ENCODE measurements at regions not wholly inside any gene's neighbourhood (a gene's known extent, or its start where the extent isn't known, plus 50 kb on each side); places are given as distances from the start of the nearest gene placed in this dataset.

DNA sequence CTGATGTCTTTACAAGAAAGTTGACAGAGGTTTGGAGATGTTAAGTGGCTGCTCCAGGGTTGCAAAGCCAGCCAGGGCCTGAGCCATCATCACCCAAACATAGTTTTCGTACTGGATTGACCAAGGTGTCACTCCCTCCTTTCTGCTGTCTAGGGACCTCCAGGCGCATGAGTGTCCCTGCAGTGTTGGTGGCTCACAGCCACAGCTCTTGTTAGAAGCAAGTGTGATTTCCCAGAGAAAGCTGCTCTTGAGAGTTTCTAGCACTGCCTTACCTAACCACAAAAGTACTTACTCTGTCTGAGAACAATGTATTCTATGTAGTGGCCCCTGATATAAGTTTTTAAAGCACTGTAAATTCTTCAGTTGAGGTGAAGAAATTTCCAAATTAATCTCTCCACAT lies 144.1 kb downstream of the SOX2 start:
- no peak for DNase-seq (ENCODE audit: low read depth, low spot score)

DNA sequence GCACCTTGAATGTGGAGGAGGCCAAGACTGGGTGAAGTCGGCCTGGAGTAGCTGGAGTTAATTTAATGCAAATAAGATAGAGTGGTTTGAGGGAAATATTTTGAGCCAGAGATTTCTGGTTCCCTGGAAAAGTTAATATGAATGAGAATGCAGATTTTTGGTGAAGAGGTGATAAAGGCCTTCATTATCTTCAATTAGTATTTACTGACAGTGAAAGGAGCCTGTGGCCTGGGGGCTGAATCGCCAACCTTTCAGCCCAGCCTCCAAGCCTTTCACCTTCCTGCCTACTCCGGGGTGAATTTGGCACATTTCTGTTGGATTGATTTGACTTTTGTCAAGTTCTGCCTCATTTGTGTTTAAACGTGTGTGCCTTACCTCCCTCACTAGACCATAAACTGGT lies 147.8 kb downstream of the SOX2 start:
- peak; percentile 75 for DNase-seq (ENCODE audit: low read depth, low spot score)

DNA sequence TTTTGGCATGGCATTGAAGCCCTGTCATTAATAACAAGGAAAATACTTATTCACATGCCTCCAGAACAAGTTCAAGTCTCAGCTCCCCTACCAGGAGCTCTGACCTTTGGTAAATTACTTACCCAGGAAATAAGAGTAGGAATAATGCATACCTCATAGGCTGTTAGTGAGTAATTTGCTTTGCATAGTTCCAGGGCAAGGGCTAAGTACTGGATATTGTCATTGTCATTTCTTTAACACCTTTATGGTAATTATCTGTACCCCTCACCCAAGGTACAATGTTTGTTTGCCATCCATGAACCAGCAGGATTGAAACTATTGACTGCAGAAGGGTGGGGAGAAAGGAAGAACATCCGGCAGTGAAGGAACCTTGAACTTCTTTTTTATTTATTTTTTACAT lies 148.5 kb downstream of the SOX2 start:
- no peak for DNase-seq (ENCODE audit: low read depth, low spot score)

DNA sequence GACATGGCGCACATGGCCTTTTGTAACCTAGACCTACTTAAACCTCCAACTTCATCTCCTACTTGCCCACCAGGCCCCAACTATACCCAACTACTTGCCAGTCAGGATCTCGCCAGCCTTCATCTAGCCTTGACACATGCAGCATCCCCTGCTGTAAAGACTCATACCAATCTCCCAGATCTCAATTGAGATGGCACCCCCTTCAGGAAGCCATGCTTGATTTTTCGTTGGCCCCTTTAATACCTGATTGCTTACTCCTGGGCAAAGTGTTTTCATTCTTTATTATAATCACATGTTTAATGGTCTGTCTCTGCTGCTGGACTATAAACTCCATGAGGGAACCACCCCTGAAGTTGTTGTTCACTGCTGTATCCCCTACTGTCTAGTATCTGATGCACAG lies 150.8 kb downstream of the SOX2 start:
- DNase-seq (ENCODE audit: low read depth, low spot score): no peak

DNA sequence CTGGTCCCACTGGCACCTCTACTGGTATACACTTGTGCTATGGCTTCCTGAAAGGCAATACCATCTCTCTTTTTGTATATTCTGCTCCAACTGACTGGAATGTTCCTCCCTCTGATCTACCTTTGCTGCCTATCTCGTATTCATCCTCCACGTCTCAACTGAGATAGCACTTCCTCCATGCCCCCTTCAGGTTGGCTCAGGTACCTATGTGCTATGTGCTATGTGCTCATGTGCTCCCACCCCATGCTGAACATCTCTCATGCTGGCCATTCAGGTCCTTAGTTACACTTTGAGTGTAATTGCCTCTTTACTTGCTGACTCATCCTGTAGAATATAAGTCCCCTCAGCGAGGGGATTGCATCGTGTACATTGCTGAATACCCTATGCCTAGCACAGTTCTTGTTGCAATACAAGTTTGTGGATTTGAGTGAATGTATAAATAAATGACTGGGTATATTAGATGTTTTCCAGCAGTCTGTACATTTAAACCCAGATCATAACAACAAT lies 156.9 kb downstream of the SOX2 start:
- DNase-seq (ENCODE audit: low read depth, low spot score): no peak

DNA sequence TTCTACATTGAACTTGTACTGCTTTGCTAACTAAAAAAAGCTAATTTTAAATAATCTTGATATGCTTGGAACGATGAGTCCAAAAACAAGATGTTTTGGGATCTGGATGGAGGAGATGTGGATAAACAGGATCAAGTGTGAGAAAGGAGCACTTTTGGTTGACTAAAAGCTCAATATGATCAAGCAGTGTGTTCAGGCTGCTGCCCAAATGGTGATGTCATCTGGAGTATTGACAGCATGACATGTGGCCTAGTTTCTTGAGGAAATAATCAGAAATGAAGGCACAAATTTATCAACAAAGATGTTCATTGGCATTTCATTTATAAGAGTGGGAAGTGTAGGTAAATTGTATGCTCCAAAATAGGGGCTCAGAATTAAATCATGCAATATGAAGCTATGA lies 161.2 kb downstream of the SOX2 start:
- DNase-seq (ENCODE audit: low read depth, low spot score): no peak

DNA sequence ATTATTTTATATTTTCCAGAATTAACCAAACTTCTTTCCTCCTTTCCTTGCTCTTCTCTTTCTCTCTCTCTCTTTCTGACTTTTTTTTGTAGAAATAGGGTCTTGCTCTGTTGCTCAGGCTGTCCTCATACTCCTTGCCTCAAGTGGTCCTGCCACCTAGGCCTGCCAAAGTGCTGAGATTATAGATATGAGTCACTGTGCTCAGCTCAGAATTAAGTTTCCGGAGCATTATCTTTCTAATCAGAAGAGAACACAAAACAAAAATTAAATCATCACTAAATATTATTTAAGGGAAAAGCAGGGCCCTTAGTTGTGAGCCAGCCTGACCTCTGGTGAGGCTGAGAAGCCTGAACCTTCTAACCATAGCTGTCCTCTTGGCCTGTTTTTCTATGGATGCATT lies 168.2 kb downstream of the SOX2 start:
- DNase-seq (ENCODE audit: low read depth, low spot score): no peak

DNA sequence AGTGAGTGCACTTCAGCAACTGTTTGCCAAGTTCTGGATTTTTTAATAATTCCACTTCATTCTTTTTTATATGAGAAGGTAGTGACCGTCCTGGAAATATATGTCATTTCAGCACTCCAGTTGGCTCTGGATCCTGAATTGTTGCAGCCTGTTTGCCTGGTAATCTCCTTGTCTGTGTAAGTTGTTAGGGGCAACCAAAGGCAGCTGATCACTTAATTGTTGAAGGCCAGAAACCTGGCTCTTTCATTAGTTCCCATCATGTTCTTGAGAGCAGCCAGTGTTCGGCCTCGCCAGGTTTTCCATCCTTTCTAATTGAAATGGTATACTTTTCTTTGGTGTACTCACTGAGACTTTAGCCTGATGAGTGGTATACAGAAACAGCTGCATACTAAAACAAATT lies 168.6 kb downstream of the SOX2 start:
- peak; percentile 16 for DNase-seq (ENCODE audit: low read depth, low spot score)

DNA sequence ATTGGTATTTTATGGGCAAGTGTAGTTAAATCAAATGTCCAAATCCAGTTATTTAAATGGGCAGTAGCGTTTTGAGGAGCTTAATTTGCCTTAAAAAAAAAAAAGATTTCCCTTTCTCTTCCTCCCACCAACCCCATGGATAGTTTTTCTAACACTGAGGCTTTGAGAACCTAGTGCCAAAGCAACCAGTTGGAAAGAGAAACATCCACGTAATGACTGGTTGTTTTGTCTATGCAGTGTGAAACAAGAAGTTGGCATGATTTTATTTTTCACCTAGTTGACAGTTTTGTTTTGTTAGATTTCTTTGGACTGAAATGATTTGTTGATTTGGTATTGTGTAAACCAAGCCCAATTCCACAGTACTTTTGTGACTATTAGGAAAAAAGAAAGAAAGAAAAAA lies 170.0 kb downstream of the SOX2 start:
- DNase-seq (ENCODE audit: low read depth, low spot score): no peak

DNA sequence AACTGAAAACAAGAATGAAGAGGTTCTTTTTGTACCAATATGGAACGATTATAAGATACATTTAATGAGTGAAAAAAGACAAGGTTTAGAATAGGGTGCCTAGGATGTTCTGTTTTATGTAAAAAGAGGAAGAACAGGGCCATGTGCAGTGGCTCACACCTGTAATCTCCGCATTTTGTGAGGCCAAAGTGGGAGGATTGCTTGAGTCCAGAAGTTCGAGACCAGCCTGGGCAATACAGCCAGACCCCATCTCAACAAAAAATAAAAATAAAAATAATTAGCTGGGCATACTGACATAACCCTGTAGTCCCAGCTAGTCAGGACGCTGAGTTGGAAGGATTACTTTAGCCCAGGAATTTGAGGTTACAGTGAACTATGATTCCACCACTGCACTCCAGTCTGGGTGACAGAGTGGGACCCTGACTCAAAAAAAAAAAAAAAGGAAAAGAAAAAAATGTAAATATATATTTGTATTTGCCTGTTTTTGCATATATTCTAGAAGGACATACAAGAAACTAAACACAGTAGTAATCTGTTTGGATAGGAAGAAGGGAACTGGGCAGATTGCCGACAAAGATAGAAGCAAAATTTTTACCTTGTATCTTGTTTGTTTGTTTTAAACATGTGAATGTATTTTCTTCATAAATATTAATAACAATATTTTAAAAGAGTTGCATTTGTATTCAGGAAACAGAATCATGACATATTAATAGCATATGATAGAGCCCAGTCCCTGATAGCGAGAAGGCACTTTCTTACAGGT lies 174.3 kb downstream of the SOX2 start:
- no peak for DNase-seq (ENCODE audit: low read depth, low spot score)

DNA sequence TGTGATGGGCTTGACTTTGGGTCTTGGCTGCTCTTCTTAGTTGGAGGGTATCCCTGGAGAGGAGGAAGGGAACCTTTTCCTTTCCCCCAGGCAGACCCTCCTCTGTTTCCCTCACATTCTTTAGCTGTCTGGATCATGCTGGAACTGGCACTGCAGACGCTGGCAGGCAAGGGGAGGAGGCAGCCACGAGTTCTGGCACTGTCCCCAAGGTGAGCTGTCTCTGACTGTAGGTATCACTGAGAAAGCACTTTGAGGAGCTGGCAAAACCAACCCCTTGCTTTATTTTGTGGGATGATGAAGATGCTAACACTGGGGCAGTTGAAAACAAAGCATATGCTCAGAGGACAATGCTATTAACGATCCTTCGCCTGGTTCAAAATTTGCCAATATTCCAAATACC lies 175.0 kb downstream of the SOX2 start:
- DNase-seq (ENCODE audit: low read depth, low spot score): no peak

DNA sequence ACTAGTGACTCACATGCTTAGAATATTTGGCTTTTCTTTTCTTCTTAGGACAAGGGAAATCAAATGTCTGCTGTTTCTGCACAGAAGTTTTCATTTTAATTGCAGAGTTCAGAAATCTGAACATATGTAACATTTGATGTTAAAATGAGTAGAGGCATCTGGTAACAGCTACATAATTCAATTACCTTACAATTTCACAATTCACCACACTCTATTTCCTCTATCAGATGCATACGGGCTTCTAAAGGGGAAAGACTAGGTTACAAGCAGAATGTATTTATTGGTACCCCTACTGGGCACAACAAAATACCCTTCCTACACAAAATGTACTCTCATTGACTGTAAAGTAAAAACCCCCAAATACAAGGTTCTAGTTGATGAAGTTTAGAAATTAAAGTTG lies 176.0 kb downstream of the SOX2 start:
- DNase-seq (ENCODE audit: low read depth, low spot score): no peak

DNA sequence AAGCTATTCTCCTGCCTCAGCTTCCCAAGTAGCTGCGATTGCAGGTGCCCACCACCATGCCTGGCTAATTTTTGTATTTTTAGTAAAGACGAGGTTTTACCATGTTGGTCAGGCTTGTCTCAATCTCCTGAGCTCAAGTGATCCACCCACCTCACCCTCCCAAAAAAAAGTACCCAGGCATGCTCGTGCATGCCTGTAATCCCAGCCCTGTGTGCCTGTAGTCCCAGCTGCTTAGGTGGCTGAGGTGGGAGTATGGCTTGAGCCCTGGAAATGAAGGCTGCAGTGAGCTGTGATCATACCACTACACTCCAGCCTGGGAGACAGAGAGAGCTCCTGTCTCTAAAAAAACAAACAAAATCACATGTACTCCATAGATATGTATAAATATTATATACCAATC lies 176.5 kb downstream of the SOX2 start:
- no peak for DNase-seq (ENCODE audit: low read depth, low spot score)

DNA sequence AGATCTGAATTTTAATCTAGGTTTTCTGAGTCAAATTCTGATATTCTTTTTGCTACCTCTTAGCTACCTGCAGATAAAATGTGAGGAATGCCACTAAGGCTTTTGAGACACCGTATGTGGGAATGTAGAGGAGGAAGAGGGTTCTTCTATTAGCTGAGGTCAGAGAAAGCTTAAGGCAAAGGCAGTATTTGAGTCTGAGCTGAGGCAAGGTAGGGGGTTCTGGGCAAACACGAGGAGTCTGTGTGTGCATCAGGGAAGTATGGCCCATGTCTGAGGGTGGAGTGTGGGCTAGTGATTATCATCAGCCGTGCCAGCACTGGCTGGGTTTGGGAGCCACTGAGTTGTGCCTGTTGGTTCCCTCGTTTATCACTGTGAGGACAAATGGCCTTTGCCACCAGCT lies 181.1 kb downstream of the SOX2 start:
- no peak for DNase-seq (ENCODE audit: low read depth, low spot score)

DNA sequence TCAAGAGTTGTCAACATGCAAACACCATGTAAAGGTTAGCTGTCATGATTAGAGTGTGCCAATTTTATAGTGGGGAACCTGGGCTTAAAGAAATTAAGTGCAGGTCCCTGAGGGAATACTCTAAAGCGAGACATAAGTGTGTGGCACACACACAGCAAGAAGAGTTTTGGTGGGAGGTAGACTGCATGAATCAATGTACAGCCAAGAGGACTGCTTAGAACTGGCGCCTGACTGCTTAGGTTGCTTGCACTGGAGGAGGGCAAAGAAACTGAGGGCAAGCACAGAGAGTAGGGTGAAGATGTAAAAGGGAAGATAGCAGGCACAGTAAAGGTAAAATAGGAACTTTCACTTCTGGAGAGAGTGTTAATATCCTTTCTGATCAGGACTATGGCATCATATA lies 184.9 kb downstream of the SOX2 start:
- DNase-seq (ENCODE audit: low read depth, low spot score): no peak

DNA sequence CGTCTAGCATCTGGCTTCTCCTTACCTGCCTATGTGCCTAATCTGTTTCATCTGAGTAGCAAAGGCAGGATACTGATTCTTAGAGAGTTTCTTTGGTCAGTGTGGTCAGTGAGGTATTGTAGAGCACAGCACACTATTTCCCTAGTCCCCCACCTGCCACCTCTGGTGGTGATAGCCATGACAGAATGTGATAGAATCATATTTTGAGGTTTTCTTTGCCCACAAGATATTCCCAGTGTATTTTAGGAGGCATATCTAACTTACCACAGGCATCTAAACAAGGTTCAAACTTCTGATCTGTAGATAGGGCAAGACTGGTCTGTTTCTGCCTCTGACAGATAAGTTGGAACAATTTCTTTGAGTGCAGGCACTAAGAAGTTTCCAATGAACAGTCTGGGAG lies 188.0 kb downstream of the SOX2 start:
- no peak for DNase-seq (ENCODE audit: low read depth, low spot score)

DNA sequence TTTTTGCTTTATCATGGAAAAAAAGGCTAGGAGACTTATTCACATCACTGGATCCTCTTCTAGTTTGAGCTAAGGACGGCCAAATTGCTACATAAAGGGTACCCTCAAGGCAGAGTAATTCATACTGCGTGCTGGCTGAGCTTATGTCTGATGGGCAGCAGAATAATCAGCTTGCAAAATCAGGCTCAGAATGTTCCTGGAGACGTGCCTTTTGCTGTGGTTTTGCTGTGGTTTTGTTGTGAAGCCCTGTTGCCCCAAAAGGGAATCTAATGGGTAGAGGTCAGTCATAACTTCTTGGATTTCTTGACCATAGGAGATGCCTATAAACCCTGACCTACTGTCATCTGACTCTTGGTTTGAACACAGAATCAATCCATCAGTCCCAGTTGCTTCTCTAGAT lies 189.9 kb downstream of the SOX2 start:
- no peak for DNase-seq (ENCODE audit: low read depth, low spot score)

DNA sequence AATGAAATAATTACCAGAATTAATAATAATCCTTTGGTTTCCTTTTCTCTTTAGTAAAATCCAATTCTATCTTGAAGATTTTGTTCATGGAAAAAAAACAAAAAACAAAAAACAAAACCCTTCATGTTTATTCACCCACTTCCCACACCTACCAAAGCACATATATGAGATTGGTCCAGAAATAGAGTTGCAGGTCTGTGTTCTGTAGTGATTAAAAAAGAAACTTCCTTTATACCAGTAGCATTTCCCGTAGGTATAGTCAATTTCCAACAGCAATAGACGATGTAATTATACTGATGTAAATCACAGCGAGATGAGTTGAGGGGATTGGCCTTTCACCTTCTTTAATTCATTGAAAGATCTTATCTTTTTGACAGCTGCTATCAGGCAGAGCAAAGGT lies 194.6 kb downstream of the SOX2 start:
- DNase-seq (ENCODE audit: low read depth, low spot score): no peak

DNA sequence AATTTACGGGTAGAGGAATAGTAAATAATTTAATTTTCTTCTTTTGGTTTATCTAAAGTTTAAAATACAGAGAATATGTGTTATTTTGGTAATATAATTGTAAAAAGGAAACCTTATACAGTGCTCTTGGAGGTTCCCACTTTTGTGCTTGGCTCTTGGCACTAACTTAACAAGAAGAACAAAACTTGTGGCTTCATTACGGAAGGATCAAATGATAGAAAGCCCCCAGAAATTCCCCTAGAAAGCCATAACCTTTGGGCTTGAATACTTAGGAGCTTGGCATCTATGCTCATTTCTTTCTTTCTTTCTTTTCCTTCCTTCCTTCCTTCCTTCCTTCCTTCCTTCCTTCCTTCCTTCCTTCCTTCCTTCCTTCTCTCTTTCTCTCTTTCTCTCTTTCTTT lies 197.5 kb downstream of the SOX2 start:
- no peak for DNase-seq (ENCODE audit: low read depth, low spot score)

DNA sequence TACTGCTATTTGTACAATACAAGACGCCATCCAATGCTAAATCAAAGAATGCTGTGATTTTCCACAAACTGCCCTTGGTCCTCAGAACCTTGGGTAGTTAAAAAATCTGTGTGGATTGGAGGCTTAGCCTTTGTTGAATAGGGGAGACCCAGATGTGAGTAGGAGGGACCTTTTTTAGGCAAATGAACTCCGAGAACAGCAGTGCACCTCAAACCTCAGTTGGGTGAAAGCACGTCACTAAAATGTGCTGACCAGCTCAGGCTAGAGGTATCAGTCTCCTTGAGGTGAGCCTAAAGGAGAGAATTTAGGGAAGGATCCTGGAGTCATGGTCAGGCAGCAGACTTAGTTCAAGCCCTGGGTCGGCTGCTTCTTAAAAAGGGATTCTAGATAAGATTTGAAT lies 200.7 kb downstream of the SOX2 start:
- no peak for DNase-seq (ENCODE audit: low read depth, low spot score)

DNA sequence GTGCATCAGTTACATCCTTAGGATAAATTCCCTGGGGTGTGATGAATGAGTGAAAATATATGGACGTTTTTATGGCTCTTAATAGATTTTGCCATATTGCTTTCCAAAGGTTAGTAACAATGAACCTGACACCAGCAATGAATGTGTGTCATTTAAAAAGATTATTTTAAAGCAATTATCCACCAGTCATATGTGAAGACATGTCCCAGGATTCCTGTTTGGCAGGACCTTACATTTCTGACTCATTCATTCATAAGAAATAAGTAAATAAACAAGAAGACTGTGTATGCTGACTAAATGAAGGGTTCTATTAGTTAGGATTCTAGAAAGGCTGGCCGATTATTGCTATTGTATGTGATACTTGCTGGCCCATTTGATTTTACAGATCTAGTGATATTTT lies 201.5 kb downstream of the SOX2 start:
- DNase-seq (ENCODE audit: low read depth, low spot score): no peak

DNA sequence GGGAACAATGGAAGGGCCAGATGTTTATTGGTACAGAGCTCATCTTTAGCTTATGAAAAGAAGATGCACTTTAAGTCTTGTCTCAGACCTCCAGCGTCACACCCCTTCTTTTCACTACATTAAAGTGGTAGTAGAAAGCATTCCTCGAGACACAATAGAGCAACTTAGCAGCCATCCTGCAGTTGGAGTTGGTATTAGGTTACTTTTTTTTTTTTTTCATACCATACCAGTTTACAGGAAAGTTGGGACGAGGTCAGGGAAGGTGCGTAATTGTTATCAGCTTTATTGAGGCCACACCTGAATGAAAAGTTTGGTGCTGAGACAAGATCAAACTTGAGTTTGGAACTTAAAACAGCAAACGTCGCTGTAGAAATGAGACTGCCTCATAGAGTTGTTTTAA lies 203.8 kb downstream of the SOX2 start:
- DNase-seq (ENCODE audit: low read depth, low spot score): no peak

DNA sequence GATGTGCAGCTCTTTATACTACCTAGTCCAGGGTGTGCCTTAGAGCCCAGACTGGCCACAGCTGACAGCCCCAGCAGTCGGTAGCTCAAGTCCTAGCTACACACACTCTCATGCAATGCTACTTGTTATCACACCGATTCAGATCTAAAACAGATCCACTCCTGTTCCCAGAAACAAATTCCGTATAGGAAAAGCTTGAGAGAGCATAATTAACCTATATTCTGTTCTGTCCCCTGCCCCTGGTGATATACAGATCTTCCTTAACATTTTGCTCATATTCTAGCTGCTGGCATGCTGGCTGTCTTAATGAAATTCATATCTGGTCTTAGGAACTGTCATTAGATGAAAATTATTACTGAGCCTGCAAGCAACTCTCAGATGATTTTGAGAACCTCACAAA lies 204.3 kb downstream of the SOX2 start:
- DNase-seq (ENCODE audit: low read depth, low spot score): no peak

DNA sequence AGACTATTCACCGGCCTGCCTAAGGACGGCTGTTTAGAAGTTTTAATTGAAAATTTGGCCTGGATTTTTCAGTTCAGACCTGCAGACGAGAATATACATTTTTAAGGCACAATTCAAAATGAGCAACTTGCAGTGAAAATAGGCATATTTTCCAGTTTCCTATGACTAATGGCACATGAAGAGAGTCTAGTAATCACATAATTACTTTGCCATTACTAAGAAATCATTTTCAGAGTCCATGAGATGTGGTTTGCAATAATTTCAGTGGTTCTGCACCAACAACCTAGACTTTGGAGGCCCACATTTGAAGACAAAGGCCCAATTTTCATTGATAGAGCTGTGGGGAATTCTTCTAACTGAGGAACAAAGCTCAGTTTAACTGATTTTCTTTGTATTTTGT lies 205.3 kb downstream of the SOX2 start:
- no peak for DNase-seq (ENCODE audit: low read depth, low spot score)

All from ELF-1 (cell line).